HUES6 (cell line): ENCODE measurements at regions not wholly inside any gene's neighbourhood (a gene's known extent, or its start where the extent isn't known, plus 50 kb on each side); places are given as distances from the start of the nearest gene placed in this dataset.
"Not testable (repeated sequence)": the region's sequence is repeated elsewhere in the genome, so short reads cannot be mapped to it uniquely, and the experiment has no call there.

Source experiments
- H3K27ac ChIP-seq: 2 replicates; pipeline ENCODE4 v1.7.0; 2013; ENCODE audit warnings: low read depth, mild to moderate bottlenecking, low read length, inconsistent platforms
- H3K27me3 ChIP-seq: 2 replicates; pipeline ENCODE4 v1.6.1; 2013; ENCODE audit warnings: low read length; ENCODE audit not compliant: control insufficient read depth, insufficient read depth
- H3K36me3 ChIP-seq: 2 replicates; pipeline ENCODE4 v1.6.1; 2013; ENCODE audit warnings: low read length; ENCODE audit not compliant: control insufficient read depth, insufficient read depth
- H3K4me1 ChIP-seq: 2 replicates; pipeline ENCODE4 v1.6.1; 2013; ENCODE audit warnings: low read length; ENCODE audit not compliant: control insufficient read depth, insufficient read depth
- H3K4me3 ChIP-seq: 2 replicates; pipeline ENCODE4 v1.5.1; 2013; ENCODE audit warnings: low read depth, low read length
- H3K9ac ChIP-seq: one replicate; pipeline ENCODE4 v1.6.1; 2013; ENCODE audit warnings: mild to moderate bottlenecking, low read length
- H3K9me3 ChIP-seq: 2 replicates; pipeline ENCODE4 v1.6.1; 2013; ENCODE audit warnings: low read depth, low read length; ENCODE audit not compliant: control insufficient read depth, insufficient read depth

DNA sequence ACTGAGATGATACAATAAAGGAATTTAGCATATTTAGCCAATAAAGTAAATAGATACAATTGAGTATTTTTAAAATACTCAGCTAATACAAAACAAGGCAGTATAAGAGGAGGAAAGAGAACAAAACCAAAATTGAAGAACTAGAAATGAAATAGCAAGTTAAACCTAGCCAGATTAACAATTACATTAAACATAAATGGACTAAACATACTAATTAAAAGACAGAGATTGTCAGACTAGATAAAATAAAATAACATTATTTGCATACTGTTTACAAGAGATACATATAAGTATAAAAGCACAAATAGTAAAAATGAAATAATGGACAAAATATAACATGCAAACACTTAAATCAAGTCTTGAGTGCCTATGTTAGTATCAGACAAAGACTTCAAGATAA is 517.7 kb upstream of the PHF14 start:
- H3K4me3 ChIP-seq, result no peak overlapping the region
- H3K36me3 ChIP-seq, result no peaks in the 10 kb centered on the region
- H3K4me1 ChIP-seq, result no peaks in the 10 kb centered on the region
- H3K27me3 ChIP-seq, result no peaks in the 10 kb centered on the region
- H3K9ac ChIP-seq, result no peak overlapping the region
- no peak overlapping the region for H3K27ac ChIP-seq
- H3K9me3 ChIP-seq, result peaks cover 9% of the 10 kb centered on the region; the same call in 1 of the 2 replicates

GRCh38 chr7:10460474-10460873 is 513.2 kb upstream of the PHF14 start:
- H3K9ac ChIP-seq, result no peak overlapping the region
- H3K4me1 ChIP-seq, result no peaks in the 10 kb centered on the region
- H3K4me3 ChIP-seq, result no peak overlapping the region
- H3K27me3 ChIP-seq, result no peaks in the 10 kb centered on the region
- H3K9me3 ChIP-seq, result peaks cover 8% of the 10 kb centered on the region; the same call in 1 of the 2 replicates
- H3K36me3 ChIP-seq, result no peaks in the 10 kb centered on the region
- H3K27ac ChIP-seq, result no peak overlapping the region

DNA sequence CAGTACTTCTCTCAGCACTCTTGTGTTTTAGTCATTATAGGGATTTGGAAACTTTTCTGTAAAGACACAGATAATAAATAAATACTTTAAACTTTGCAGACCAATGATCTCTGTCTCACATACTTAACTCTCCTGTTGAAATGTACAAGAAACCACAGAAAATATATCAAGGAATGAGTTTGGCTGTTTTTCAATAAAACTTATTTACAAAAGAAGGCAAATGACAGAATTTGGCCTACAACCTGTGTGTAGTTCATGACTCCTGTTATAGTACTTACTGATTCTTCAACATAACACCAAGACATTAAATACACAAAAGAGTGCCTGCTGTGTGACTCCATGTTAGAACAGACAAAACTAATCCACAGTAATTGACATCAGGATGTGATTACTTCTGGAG is 510.0 kb upstream of the PHF14 start:
- no peak overlapping the region for H3K4me3 ChIP-seq
- H3K36me3 ChIP-seq, result no peaks in the 10 kb centered on the region
- no peaks in the 10 kb centered on the region for H3K27me3 ChIP-seq
- H3K4me1 ChIP-seq, result no peaks in the 10 kb centered on the region
- no peak overlapping the region for H3K27ac ChIP-seq
- H3K9ac ChIP-seq, result no peak overlapping the region
- 0 out of 2 replicates have a peak, but pooled peaks cover 2% of the 10 kb centered on the region for H3K9me3 ChIP-seq

- not testable (repeated sequence) for H3K4me1 ChIP-seq, H3K9me3 ChIP-seq, H3K9ac ChIP-seq
Observed at GRCh38 chr7:10465536-10465935, 508.1 kb upstream of the PHF14 start.

DNA sequence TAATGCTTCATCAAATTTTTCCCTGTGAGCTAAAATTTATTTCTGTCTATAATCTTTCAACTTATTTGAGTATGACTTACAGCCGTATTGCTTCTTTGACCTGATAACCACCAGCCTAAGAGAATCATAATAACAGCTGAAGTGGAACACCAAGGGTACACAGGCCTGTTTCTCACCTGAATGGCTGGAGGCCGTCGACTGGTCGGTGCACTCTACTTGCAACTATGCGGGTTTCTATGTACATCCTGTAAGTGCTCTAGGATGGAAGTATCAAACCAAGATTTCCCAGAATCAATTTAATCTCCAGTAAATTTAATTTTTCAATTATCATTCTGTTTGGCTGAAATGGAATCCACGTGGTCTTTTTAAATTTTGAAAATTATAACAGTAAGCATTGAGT is 504.8 kb upstream of the PHF14 start:
- Histone ChIP-seq H3K9me3 (no peaks in the 10 kb centered on the region), H3K4me1 (no peaks in the 10 kb centered on the region), H3K9ac (no peak overlapping the region), H3K27ac (no peak overlapping the region), H3K4me3 (no peak overlapping the region), H3K36me3 (no peaks in the 10 kb centered on the region), H3K27me3 (no peaks in the 10 kb centered on the region)

More at GRCh38 chr7:10465536-10465935, 508.1 kb upstream of the PHF14 start:
- not testable (repeated sequence) for H3K4me3 ChIP-seq, H3K27ac ChIP-seq, H3K27me3 ChIP-seq, H3K36me3 ChIP-seq

DNA sequence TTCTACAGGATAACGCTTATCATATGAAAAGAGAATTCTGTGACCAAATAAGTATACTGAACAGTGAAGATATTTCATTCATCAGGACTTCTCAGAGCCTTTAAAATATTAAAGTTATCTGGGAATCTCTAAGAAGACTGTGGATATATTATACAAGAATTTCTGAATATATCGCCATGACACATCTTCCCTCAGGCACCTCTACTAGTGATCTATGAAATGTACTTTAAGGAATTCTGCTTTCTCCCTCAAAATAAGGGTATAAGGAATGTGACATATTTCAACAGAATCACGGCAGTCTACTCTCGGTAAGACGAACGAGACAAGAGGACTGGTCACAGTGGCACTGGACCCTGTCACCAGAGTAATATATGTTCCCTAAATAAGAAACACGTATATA is 504.2 kb upstream of the PHF14 start:
- no peak overlapping the region for H3K4me3 ChIP-seq
- no peaks in the 10 kb centered on the region for H3K9me3 ChIP-seq
- H3K4me1 ChIP-seq, result no peaks in the 10 kb centered on the region
- H3K27ac ChIP-seq, result no peak overlapping the region
- no peak overlapping the region for H3K9ac ChIP-seq
- H3K36me3 ChIP-seq, result no peaks in the 10 kb centered on the region
- no peaks in the 10 kb centered on the region for H3K27me3 ChIP-seq

DNA sequence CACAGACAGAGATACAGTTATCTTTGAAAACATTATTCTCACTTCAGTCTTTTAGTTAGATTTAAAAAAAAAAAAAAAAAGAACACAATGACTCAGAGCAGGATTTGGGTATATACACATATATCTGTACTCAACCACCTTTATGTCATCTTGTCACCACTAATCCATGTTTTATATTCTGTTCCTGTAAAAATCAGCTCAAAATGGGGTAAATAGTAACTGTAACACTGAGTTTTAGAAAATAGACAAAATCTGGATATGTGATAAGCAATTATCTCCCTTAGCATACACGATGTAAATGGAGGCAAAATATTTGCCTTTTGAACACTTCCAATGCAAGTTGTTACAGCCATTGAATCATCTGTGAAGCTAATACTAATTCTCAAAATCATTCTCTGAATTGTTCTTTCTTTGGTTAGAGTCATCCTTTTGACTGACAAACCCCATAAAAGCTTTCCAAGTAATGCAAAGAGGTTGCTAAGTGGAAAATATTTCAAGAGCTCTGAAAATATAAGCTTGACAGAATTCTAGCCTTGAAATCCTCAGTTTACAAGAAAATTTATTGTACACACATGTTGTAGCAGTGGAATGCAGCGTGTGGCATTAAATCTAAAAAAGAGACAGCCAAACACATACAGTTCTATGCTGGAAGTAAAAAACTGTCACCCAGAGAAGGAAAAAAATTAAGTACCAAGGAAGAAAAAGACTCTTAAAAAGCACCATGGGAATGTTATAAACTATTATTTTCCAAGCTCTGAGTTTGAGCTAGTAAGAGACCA is 502.2 kb upstream of the PHF14 start:
- H3K9me3 ChIP-seq, result no peaks in the 10 kb centered on the region
- no peaks in the 10 kb centered on the region for H3K4me1 ChIP-seq
- H3K9ac ChIP-seq, result no peak overlapping the region
- no peaks in the 10 kb centered on the region for H3K27me3 ChIP-seq
- no peak overlapping the region for H3K27ac ChIP-seq
- no peak overlapping the region for H3K4me3 ChIP-seq
- H3K36me3 ChIP-seq, result no peaks in the 10 kb centered on the region

- Histone ChIP-seq H3K9me3 (no peaks in the 10 kb centered on the region), H3K27ac (no peak overlapping the region), H3K36me3 (no peaks in the 10 kb centered on the region), H3K4me3 (no peak overlapping the region), H3K27me3 (no peaks in the 10 kb centered on the region), H3K4me1 (no peaks in the 10 kb centered on the region), H3K9ac (no peak overlapping the region)
Observed at GRCh38 chr7:10472115-10472514, 501.6 kb upstream of the PHF14 start.

- Histone ChIP-seq H3K9ac (no peak overlapping the region), H3K4me1 (no peaks in the 10 kb centered on the region), H3K9me3 (no peaks in the 10 kb centered on the region), H3K27me3 (no peaks in the 10 kb centered on the region), H3K36me3 (no peaks in the 10 kb centered on the region), H3K27ac (no peak overlapping the region), H3K4me3 (no peak overlapping the region)
Observed at GRCh38 chr7:10473569-10473968, 500.1 kb upstream of the PHF14 start.

DNA sequence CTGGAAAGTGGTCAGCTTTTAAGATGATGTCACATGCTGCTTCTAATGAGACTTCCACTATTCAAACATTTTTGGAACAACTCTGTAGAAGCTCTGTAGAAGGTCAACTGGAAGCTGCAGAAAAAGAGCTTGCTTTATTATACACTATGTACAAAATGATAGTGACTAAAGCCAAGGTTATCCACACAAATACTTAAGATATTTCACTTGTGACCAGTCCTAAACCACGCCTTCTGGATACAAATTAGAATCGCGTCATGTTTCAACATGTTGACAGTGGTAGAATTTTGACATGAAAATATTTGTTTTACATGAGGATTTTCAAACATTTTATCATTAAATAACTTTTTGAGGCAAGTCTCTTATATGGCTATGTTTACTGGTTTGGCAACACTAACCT is 499.6 kb upstream of the PHF14 start:
- no peak overlapping the region for H3K4me3 ChIP-seq
- H3K9ac ChIP-seq, result no peak overlapping the region
- no peaks in the 10 kb centered on the region for H3K36me3 ChIP-seq
- no peaks in the 10 kb centered on the region for H3K9me3 ChIP-seq
- H3K27me3 ChIP-seq, result no peaks in the 10 kb centered on the region
- H3K27ac ChIP-seq, result no peak overlapping the region
- H3K4me1 ChIP-seq, result no peaks in the 10 kb centered on the region

DNA sequence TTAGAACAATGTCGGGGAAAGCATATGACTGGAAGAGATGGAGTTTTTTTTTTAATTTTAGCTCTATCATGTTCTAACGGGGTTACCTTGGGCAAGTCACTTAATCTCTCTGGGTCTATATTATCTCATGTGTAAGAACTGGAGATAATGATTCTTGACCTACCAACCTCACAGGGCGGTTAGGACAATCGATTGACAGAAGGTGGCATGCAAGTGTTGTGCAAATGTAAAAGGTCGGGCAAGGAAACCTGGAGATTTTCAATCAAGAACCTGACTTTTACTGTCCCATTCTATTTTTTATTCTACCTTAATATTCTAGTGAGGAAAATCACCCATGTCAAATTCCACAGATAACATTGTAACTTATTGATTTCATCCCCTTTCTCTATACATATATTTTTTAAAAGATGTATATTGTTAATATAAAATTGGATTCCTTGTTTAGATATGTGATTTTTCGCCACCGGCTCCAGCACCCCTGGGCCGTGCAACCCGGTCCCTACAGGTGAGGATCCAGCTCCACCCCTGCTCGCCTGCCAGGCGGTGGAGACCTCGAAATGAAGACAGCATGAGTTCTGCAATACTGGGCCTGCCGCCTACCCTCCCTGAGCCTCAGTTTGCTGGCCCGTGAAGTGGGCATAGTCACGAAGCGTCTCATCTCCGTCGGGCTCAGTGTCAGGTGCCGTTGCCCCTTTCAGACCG is 497.6 kb upstream of the PHF14 start:
- Histone ChIP-seq H3K9ac (no peak overlapping the region), H3K27me3 (no peaks in the 10 kb centered on the region), H3K27ac (no peak overlapping the region), H3K9me3 (no peaks in the 10 kb centered on the region), H3K4me3 (no peak overlapping the region), H3K4me1 (no peaks in the 10 kb centered on the region), H3K36me3 (no peaks in the 10 kb centered on the region)
